ENCODE measurements at regions not wholly inside any gene's neighbourhood (a gene's known extent, or its start where the extent isn't known, plus 50 kb on each side); places are given as distances from the start of the nearest gene placed in this dataset.
"Not testable (repeated sequence)": the region's sequence is repeated elsewhere in the genome, so short reads cannot be mapped to it uniquely, and the experiment has no call there.

DNA sequence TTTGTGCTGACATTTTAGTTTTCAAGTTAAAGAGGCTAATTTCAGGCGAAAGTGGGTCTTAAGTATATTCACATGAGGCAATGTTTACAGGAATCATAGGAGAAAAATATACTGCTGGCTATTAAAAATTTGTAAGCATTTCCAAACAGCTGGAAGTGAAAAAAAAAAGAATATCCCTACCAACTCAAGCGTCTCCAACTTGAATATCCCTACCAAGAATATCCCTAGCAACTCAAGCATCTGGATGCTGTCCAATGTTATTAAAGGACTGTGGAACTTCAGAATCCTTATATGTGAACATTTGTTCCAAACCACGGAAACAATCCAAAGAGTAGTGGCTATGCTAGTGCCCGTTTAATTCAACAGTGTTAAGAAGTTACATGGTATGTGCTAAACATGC is 1303.0 kb downstream of the GATA3 start:
- DNase-seq, result no peak

DNA sequence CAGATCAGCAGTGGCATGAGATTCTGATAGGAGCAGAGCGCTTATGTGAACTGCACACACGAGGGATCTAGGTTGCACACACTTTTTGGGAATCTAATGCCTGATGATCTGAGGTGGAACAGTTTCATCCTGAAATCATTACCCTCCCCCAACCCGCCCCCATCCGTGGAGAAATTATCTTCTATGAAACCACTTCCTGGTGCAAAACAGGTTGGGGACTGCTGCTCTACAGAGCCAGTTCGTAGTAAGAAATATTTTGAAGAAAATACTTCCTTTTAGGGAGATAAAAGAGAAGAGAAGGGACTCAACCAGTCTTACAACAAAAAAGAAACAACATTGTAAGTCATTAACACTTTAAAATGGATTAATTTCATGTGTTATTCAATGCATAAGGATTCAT is 1308.2 kb downstream of the GATA3 start:
- no peak for DNase-seq

DNA sequence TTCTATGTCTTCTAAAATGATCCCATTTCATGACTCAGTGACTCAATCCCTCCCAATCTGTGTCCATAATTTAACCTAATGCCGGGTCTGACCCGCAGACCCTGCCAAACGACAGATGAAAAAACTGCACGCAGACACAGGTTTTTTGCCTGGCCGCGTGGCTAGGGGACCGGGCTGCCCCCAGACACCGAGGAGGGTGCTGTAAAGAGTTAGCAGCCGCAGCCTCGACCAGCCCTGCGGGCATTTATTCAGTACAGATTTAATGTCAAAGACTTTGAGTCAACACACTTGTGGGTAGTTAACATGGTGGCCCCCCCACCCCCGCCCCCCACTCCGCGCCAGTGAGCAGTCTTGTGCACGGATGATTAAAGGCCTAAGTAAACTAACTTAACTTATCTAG is 1324.7 kb downstream of the GATA3 start:
- DNase-seq, result no peak

DNA sequence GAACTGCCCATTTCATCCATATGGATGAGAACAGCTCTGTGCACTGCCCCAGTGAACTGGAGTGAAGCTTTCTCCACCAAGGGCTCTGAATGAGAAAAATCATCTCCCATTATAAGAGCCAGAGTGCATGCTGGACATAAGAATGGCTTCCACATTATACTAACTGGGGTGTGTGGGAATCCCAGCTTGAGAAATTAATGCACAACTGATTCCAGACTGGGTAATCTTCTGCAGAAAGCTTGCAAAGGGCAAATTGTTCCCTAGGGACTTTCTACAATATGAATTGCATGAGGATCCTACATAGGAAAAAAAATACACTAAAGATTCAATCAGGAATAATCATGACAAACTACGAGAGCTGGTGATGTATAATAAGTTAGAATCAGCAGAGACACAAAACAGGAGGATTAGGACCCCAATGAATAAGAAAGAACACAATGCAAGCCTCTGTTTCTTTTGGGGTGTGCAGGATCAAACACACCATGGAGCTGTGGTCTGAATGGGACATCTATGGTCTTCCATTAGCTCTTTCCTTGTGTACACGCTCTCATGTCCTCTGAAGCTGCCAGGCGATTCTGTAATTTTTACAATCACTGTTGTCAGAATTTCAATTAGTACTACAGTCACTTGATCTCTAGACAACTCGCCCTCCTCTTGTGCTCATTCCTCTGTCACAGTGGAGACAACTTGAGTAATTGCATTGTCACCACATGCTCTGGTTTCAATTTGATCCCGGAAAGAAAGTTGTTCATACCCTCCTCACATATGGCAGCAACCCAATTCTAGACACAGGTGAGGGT is 1327.4 kb downstream of the GATA3 start:
- DNase-seq, result no peak

DNA sequence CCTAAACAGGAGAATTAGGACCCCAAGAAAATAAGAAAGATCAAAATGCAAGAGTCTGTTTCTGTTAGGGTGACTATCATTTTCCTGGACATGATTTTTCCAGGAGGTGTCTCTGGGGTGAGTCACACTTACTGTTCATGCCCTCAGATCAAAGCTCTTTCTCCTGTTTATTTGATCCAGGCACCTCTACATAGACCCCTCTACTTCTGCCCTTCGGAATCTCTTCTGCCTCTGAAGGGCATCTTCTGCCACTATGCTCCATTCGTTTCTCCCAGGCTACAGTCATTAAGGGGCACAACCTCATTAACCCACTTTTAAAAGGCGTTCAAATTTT is 1328.0 kb downstream of the GATA3 start:
- DNase-seq, result no peak

DNA sequence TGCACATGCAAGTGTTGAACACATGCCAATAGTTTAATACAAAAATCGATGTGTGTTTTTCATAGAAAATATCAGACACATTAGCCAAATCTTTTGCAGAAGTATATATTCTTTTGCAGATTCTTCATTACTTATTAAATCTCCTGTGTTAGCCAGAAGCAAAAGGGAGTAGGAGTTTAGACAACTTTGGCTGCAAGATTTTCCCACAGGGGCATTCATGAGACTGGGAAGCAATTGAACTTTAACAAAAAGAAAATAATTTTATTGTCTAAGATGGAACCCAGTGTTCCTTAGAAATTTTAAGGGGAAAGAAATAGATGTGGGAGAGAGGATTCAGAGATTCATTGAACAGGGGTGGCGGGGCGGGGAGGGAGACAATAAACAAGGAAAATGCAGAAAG is 1336.0 kb downstream of the GATA3 start:
- no peak for DNase-seq

DNA sequence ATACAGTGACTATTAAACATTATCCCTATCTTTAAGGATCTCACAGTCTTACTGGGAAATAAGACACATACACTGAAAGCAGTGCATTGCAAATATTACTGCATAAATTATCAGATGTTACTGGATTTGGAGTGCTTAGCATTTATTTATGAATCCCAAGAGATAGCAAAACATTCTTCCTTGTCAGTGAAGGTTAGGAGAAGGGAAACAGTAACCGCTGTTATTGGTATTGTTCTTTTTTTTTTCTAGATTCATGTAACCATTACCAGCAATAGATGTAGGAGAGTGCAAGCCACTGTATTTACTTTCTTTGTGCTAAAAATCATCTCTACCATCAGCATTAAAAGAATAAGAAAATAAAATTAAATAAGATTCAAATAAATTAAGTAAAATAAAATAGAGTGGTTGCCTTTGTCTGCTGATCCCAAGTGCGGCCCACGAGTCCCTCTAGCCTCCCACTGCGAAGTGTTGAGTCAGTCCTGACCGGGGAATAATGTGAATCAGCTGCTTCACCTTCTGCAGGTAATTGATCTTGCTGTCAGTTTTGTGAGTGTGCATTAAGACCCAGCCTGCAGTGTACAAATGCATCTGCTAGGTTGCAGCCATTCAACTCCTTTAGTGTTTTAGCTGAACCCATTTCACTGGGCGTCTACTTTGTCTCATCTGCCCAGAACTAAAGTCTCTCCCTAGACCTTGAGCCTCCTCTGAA is 1344.9 kb downstream of the GATA3 start:
- no peak for DNase-seq

DNA sequence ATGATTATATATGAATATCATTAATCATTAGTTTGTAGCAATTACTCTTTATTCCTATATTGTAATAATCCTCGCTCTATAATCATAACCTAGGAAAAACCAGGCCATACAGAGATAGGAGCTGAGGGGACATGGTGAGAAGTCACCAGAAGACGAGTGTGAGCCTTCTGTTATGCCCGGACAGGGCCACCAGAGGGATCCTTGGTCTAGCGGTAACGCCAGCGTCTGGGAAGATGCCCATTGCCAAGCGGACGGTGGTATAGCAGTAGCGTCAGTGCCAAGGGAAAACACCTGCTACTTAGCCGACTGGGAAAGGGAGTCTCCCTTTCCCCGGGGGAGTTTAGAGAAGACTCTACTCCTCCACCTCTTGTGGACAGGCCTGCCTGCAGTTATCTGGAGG is 1347.6 kb downstream of the GATA3 start:
- DNase-seq, result not testable (repeated sequence)

DNA sequence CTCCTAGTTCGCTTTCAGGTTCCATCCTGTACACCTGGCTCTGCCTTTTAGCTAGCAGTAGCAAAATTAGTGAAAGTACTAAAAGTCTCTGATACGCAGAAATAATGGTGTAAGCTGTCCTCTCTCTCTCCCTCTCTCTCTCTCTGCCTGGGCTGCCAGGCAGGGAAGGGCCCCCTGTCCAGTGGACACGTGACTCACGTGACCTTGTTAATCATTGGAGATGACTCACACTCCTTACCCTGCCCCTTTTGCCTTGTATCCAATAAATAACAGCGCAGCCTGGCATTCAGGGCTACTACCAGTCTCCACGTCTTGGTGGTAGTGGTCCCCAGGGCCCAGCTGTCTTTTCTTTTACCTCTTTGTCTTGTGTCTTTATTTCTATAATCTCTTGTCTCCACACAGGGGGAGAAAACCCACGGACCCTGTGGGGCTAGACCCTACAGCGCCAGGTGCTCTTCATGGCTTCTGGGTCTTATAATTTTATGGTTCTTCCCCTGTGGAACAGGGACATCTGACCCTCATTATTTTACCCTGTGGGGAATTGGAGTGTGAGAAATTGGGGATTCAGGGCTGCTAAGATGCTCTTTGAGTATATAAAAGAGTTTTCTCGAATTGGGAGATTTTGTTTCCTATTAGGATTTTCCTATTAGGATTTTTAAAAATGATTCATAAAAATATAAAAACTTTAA is 1348.2 kb downstream of the GATA3 start:
- DNase-seq, result not testable (repeated sequence)

DNA sequence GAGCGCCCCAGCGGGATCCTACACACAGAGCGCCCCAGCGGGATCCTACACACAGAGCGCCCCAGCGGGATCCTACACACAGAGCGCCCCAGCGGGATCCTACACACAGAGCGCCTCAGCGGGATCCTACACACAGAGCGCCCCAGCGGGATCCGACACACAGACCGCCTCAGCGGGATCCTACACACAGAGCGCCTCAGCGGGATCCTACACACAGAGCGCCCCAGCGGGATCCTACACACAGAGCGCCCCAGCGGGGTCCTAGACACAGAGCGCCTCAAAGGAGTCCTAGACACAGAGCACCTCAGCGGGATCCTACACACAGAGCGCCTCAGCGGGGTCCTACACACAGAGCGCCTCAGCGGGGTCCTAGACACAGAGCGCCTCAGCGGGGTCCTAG is 1352.7 kb downstream of the GATA3 start:
- DNase-seq, result not testable (repeated sequence)

DNA sequence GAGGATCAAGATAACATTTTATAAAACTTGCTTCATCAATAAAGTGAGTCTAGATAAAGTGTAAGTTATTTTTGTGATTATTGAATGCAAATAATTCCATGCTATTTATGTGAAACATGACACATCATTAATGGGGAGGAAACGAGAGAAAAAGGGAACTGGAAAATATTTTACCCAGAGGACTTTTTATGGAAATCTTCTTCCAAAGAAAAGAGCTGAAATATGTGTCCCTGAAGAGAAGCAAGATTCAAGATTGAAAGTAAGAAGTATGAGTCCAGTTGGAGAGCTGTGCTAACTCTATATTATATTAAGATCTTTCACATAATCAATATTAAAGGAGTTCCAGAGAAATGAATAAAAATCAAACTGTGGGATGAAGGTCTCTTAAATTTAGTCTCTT is 1361.8 kb downstream of the GATA3 start:
- DNase-seq, result no peak

DNA sequence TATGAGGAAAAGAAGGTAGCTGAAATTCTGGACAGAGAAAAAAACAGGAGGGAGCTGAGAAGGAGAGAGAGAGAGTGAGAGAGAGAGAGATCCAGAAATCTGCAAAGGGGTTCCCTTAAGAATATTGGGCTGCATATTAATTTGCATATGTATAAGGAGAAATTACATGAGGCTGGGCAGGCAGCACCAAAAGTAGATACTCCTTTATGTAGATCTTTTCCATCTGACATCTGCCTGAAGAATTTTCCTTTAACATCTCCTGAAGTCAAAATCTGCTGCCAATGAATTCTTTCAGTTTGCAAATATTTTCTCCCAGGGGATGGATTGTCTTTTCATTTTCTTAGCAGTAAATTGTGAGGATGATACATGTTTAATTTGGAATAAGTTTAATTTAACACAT is 1365.3 kb downstream of the GATA3 start:
- DNase-seq, result no peak

DNA sequence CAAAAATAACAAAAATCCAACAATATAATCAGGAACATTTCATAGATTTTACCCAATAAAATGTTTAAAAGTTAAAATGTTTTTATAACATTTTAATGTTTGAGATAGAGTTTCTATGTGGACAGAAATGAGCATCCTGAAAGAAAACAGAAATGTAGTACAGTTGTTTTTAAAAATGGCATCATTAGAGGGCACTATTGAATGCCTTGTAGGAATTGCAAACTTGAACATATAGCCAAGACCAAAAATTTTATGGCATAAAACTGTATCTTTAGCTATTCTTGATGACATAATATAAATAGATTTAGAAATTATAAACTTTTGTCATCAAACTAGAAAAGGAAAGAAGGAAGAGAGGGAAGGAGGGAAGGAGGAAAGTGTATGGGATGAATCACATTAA is 1372.7 kb downstream of the GATA3 start:
- DNase-seq, result no peak

DNA sequence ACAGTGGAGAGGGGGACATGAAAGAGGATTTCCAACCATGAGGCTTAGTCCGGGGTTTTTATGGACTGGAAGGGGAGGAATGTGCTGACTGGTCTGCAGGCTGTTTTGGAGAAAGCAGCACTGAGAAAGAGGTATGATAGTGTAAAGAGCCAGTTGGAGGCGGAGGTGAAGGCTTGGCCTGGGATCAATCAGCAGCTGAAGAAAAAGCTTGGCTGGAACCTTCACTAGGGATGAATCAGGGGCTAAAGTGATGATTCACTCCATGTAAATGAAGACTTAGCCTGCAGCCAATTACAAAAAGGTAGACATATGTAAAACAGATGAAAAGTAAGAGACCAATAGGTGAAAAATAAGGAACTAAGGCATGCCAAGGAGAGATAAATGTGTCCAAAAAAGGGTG is 1382.6 kb downstream of the GATA3 start:
- DNase-seq, result no peak

DNA sequence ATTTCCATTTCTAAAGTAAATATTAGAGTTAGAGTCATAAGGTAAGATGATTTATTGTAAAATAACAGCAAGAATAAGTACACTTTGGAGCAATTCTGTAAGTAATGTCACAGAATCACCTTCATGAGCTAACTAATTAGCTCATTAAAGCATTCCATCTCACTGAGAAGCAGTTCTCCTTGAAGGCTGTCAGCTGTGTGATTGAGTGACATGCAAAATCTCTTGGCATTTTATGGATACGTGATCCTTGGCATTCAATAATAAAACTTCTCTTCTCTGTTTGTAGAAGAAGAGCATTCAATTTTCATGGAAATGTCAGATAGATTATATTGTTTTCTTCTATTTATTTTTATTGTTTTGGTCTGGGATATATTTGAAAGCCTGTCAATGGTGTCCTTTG is 1389.3 kb downstream of the GATA3 start:
- no peak for DNase-seq

DNA sequence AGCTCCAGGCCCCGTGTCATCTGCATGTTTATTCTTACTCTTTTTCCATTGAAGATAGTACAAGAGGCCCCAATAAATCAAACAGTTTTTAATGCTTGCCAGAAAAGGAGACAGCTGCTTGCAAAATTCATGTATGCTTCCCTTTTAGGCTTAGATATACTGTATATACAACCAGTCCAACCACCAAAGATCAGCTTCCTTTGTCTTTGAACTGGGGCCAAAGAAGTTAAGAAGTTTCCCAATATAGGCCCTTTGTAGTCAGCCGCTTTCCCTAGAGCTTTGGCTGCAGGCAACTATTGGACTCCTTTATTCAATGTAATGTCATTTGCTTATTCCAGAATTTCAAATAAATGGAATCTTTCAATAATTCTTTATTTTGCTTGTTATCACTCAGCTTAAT is 1395.0 kb downstream of the GATA3 start:
- no peak for DNase-seq

DNA sequence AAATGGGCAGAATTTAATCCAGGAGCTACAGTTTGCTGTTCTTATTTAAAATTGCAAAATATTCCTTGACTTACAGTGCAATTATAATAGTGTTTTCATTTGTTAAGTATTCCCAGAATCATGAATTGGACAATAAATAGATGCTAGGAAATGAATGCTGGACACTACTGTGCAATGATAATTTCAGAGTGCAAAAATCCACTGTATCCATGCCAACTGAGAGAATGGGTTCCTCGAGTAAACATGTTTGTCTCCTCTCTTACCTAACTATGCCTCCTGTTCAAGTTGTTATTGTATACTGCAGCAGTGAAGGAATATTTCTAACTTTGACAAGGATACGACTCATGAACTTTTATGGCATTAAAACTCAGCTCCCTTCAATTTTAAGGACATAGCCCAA is 1396.3 kb downstream of the GATA3 start:
- no peak for DNase-seq

DNA sequence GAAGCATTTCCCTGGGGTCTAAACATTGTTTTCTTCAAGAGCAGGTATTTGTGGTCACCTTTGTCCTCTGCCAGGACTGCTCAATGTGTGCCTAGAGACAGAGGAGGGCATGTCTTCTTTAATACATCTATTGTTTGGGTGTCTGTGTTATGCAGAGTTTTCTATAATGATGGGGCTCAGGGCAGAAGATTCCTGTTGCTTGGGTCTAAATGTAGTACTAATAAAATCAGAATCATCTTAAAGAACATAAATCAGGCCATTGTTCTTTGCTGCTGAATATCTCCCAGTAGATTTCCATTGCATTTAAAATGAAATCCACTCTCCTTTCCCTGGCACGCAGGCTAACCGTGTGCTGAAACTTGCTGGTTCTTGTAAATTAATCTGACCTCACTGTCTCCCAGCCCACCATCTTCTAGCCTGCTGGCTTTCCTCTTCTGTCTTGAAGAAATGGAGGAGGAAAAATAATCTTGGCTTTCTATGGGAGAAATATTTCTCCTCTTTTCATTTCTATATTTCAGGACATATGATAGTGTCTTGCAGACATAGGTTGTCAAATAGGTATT is 1396.8 kb downstream of the GATA3 start:
- DNase-seq, result no peak

DNA sequence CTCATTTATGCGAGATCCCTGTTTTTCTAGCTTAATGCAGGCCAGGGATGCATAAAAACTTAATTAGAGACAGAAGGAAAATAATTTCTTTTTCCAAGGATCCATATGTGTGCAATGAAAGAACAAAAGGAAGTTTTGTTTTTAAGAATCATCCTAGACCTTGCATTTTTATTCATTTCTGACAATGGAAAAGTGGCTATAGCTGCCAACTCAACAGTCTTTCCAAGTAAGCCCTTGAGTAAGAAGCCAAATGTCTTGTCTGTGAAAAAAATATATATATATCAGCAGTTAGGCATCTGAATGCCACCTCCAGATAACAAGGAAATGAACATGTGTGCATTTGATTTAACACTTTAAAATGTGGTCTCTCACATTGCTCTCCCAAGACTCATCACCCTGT is 1397.6 kb downstream of the GATA3 start:
- DNase-seq, result no peak

DNA sequence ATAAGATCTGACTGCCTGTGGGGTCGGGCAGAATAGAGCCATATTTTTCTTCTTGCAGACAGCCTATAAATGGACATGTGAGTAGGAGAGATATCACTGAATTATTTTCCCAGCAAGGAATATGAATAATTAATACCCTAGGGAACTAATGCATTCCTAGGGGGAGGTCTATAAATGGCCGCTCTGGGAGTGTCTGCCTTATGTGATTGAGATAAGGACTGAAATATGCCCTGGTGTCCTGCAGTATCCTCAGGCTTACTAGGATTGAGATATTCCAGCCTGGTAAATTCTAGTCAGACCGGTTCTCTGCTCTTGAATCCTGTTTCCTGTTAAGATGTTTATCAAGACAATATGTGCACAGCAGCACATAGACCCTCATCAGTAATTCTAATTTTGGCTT is 1399.4 kb downstream of the GATA3 start:
- not testable (repeated sequence) for DNase-seq

DNA sequence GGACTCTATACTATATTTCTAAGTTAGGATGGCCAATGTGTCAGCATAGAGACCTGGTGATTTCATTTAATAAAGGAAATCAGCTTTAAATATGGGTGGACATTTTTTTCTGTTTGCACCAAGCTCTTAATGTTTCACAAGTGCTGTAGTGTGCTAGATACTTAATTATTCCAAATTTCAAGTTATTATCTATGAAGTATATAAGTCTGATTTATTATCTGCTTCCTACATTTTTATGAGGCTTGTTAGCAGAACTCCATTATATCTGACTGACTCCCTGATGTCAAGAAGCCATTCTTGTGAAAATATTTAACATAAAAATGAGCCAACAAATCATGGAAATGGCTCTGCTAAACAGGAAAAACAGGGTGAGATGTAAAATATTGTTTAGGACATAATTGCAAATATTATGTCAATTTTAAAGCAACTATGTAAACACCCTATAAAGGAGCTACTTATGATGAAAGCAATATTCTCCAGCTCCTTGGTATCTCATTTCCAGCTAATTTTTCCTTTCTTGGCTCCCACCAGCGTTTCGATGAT is 1415.2 kb downstream of the GATA3 start:
- no peak for DNase-seq

DNA sequence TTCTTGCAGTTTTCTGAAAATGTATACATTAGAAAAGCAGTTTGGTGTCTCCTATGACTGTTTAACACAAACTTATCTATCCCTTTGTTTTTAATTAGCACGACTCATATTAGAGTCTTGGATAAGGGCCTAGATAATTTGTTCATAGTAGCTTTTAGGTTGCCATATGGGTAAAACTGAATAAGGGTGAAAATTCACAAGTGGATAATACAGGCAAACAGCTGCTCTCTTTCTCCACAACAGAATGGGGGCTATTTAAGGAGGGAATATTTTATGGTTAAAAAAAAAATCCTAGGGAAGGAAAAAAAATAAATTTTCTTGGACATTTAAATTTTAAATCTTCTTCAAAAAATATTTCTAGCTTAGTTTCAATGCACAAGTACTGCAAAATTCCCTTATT is 1416.1 kb downstream of the GATA3 start:
- no peak for DNase-seq

DNA sequence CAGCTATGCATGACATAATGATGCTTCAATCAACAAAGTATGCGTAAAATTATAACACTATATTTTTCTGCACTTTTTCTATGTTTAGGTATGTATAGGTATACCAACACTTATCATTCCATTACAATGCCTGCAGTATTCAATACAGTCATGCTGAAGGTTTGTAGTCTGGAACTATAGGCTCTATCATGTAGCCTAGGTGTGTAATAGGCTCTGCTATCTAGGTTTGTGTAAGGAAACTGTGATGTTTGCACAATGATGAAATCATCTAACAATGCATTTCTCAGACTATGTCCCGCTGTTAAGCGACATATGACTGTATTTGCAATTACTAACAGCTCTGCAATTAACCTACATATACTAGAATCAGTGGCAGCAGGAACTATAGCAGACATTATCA is 1447.5 kb downstream of the GATA3 start:
- no peak for DNase-seq

DNA sequence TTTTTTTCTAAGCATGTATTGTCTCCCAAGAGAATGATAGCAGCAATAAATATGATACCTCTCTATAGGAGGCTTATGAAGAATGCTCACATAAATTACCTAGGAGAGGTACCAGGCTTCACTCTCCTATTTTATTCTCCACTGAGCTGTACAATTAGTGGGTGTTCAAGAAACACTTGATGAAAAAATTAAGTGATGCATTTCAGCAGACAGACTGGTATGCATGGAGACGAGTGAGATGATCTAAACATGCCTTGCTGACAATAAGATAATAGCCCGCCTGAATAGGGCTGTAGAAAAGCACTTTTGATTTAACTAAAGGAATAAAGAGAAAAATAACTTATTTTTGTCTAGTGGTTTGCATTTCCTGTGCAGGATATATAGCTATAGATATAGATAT is 1449.7 kb downstream of the GATA3 start:
- no peak for DNase-seq
